ENCODE measurements at regions not wholly inside any gene's neighbourhood (a gene's known extent, or its start where the extent isn't known, plus 50 kb on each side); places are given as distances from the start of the nearest gene placed in this dataset.

GRCh38 chr6:166786704-166787293 is 159.7 kb upstream of the RPS6KA2 start:
- TF ChIP-seq TAF1 (IDR thresholded peaks at IDR 0.05; ENCODE audit: borderline replicate concordance, insufficient read depth, low read length), result no peak
- no peak for TF ChIP-seq FOXP2 (optimal IDR thresholded peaks at IDR 0.05; ENCODE audit: borderline replicate concordance, extremely low read depth, extremely low read length, insufficient read depth)
- TF ChIP-seq POLR2AphosphoS5 (IDR thresholded peaks at IDR 0.05; ENCODE audit: low read depth, low read length), result no peak

Measured in PFSK-1 (cell line).